Thyroid gland (tissue), 4 donors: ENCODE measurements at regions not wholly inside any gene's neighbourhood (a gene's known extent, or its start where the extent isn't known, plus 50 kb on each side); places are given as distances from the start of the nearest gene placed in this dataset.

ENCODE experiments used
- DNase-seq, 2 donors: peaks; one replicate each; pipeline ENCODE4 v3.0.0-alpha.2; 2019
- H3K27ac ChIP-seq, 3 donors: fragments of 200-600 bp; sonication (generic); 1 replicate in 2 of 3; 2 replicates in 1 of 3; pipeline ENCODE4 v1.5.1; 2016 to 2019; ENCODE audit warnings: mild to moderate bottlenecking in 1 of 3, moderate library complexity in 1 of 3
- H3K27me3 ChIP-seq: fragments of 200-600 bp; sonication (generic); one replicate; pipeline ENCODE4 v1.5.1; 2019
- H3K36me3 ChIP-seq, 2 donors: fragments of 200-600 bp; sonication (generic); one replicate each; pipeline ENCODE4 v1.5.1; 2016 to 2019
- H3K4me1 ChIP-seq, 2 donors: fragments of 200-600 bp; sonication (generic); one replicate each; pipeline ENCODE4 v1.5.1; 2017 to 2019
- H3K4me3 ChIP-seq, 3 donors: fragments of 200-600 bp; sonication (generic); replicated peaks in 1 of 3; 1 replicate in 2 of 3; 2 replicates in 1 of 3; pipeline ENCODE4 v1.5.1; 2016; ENCODE audit warnings: mild to moderate bottlenecking in 1 of 3
- H3K9me3 ChIP-seq: fragments of 200-600 bp; sonication (generic); one replicate; pipeline ENCODE4 v1.5.1; 2017
- POLR2A ChIP-seq, 2 donors: fragments of 450-650 bp; IDR thresholded peaks; one replicate each; pipeline ENCODE4 v1.6.1; 2017; ENCODE audit warnings: antibody characterized with exemption in 2 of 2, mild to moderate bottlenecking in 2 of 2, moderate library complexity in 1 of 2
- WGBS, 2 donors: methylation state at CpG; one replicate each; pipeline ENCODE4 v1.1.5; 2017; 5-methylcytosine and 5-hydroxymethylcytosine counted together
- intact Hi-C: fragments of 100-400 bp; cut with DNase I; formaldehyde crosslinking; loops from one replicate; pipeline ENCODE4 v1.15.1; 2023
- TF ChIP-seq, protein P1 (sequence below), 6 experiments: fragments of 200-600 bp in 3 of 6; fragments of 450-650 bp in 3 of 6; sonication (generic) in 3 of 6; IDR thresholded peaks; one replicate each; pipeline ENCODE4 v1.5.1; 2016 to 2019; ENCODE audit warnings: antibody characterized with exemption in 6 of 6, mild to moderate bottlenecking in 2 of 6, inconsistent platforms in 1 of 6, moderate library complexity in 1 of 6

DNA sequence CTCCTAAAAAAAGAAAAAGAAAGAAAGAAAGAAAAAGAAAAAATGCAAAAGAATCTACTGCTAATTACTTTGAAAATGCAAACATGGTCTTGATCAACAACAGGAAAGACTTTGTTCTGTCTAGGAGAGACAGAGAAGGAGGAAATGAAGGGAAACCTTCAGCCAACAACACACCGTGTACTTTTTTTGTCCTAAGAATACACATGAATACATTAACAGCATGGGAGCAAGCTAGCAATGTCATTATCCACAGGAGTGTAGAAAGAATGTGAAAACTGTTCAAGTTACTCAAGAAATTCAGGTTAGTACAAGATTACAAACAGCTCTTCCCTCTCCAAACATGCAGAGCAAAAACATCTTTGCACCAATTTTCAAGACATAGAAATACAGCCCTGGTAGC is 326.3 kb downstream of the UBE3D start:
- Histone ChIP-seq H3K4me1 (no peaks in the 10 kb centered on the region), H3K4me3 (no peak overlapping the region), H3K36me3 (no peaks in the 10 kb centered on the region), H3K27ac (no peak overlapping the region), H3K27me3 (no peaks in the 10 kb centered on the region), H3K9me3 (no peaks in the 10 kb centered on the region)
- intact Hi-C loops = no loop called here
- 0 to 2% methylated on average over 1 of the region's 1 CpG for WGBS, 2 donors
- no peak for TF ChIP-seq POLR2A (IDR thresholded peaks at IDR 0.05)
- TF ChIP-seq, protein P1, sequence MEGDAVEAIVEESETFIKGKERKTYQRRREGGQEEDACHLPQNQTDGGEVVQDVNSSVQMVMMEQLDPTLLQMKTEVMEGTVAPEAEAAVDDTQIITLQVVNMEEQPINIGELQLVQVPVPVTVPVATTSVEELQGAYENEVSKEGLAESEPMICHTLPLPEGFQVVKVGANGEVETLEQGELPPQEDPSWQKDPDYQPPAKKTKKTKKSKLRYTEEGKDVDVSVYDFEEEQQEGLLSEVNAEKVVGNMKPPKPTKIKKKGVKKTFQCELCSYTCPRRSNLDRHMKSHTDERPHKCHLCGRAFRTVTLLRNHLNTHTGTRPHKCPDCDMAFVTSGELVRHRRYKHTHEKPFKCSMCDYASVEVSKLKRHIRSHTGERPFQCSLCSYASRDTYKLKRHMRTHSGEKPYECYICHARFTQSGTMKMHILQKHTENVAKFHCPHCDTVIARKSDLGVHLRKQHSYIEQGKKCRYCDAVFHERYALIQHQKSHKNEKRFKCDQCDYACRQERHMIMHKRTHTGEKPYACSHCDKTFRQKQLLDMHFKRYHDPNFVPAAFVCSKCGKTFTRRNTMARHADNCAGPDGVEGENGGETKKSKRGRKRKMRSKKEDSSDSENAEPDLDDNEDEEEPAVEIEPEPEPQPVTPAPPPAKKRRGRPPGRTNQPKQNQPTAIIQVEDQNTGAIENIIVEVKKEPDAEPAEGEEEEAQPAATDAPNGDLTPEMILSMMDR (IDR thresholded peaks at IDR 0.05) = no peak
- no peak for DNase-seq

DNA sequence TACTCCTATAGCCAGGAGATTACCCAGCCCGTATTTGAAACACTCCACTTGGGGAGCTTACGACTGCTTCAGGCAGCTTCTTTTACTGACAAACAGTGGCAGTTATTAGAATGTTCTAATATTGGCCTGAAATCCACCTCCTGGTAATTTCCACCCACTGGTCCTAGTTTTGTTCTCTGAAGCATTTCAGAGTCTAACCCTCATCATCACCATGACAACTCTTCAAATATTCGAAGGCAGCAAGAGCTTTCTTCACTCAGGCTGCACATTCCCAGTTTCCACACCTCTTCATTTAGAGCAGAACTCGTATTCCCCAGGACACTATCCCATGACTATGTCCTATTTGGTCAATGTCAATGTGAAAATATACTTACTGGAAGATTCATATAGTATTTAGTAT is 325.6 kb downstream of the UBE3D start:
- no peak overlapping the region for H3K4me3 ChIP-seq
- no peaks in the 10 kb centered on the region for H3K4me1 ChIP-seq
- H3K36me3 ChIP-seq = no peaks in the 10 kb centered on the region
- intact Hi-C loops = no loop called here
- 47 to 59% methylated on average over 4 of the region's 4 CpGs for WGBS, 2 donors
- TF ChIP-seq, protein P1 (IDR thresholded peaks at IDR 0.05) = no peak
- TF ChIP-seq POLR2A (IDR thresholded peaks at IDR 0.05) = no peak
- no peaks in the 10 kb centered on the region for H3K9me3 ChIP-seq
- DNase-seq = no peak
- no peaks in the 10 kb centered on the region for H3K27me3 ChIP-seq
- no peak overlapping the region for H3K27ac ChIP-seq

DNA sequence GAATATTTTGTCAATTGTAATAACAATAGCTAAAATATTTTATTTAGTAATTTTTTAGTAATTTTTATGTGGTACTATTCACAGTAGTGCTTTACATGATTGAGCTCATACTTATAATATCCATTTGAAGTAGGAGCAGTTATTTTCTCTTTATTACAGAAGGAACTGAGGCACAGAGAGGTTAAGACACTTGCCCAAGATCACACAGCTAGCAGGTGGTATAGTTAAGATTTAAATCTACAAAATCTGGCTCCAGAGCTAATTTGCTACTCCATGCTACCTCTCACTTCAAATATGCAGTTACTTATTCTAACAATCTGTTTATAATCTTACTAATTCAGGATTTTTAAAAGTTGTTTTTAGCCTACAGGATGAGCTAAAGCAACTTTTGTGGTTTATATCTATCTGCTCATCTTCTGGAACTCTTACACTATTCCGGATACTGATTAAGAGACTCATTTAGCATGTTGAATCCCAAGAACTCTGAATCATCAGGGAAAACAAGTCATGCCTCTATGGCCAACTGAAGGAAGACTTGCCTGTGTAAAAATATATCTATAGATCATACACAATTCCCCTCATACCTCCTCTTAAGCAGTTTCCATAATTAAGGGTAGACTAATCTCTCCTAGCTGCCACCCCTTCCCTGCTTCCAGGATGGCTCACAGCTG is 324.2 kb downstream of the UBE3D start:
- Histone ChIP-seq H3K4me3 (no peak overlapping the region), H3K36me3 (no peaks in the 10 kb centered on the region), H3K27ac (no peak overlapping the region), H3K27me3 (no peaks in the 10 kb centered on the region), H3K4me1 (no peaks in the 10 kb centered on the region), H3K9me3 (no peaks in the 10 kb centered on the region)
- no peak for DNase-seq
- intact Hi-C loops = no loop called here
- WGBS, 2 donors = 77 to 87% methylated on average over 1 of the region's 1 CpG
- TF ChIP-seq, protein P1 (IDR thresholded peaks at IDR 0.05) = no peak
- TF ChIP-seq POLR2A (IDR thresholded peaks at IDR 0.05) = no peak

DNA sequence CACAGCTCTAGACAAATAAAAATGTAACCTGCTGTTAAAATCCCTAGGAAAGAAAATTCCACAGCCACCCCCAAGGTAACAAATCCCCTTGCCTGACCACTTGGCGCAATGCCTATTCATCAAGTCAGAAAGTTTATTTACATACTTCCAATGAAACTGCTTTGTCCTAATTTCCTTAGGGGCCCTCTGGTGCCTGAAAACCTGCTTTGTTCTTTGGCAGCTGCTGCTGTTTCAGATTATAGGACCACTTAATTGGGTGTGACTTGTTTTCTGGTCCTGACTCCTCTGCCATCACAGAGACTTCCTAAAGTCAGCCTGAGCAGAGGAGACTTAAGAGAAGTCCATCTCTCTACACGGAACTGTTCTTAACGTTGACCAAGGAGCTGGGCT is 323.6 kb downstream of the UBE3D start:
- intact Hi-C loops = no loop called here
- no peak for TF ChIP-seq POLR2A (IDR thresholded peaks at IDR 0.05)
- TF ChIP-seq, protein P1 (IDR thresholded peaks at IDR 0.05) = no peak
- no peak overlapping the region for H3K27ac ChIP-seq
- no peaks in the 10 kb centered on the region for H3K27me3 ChIP-seq
- H3K4me1 ChIP-seq = no peaks in the 10 kb centered on the region
- no peak overlapping the region for H3K4me3 ChIP-seq
- 64 to 74% methylated on average over 3 of the region's 3 CpGs for WGBS, 2 donors
- no peak for DNase-seq
- no peaks in the 10 kb centered on the region for H3K9me3 ChIP-seq
- no peaks in the 10 kb centered on the region for H3K36me3 ChIP-seq

DNA sequence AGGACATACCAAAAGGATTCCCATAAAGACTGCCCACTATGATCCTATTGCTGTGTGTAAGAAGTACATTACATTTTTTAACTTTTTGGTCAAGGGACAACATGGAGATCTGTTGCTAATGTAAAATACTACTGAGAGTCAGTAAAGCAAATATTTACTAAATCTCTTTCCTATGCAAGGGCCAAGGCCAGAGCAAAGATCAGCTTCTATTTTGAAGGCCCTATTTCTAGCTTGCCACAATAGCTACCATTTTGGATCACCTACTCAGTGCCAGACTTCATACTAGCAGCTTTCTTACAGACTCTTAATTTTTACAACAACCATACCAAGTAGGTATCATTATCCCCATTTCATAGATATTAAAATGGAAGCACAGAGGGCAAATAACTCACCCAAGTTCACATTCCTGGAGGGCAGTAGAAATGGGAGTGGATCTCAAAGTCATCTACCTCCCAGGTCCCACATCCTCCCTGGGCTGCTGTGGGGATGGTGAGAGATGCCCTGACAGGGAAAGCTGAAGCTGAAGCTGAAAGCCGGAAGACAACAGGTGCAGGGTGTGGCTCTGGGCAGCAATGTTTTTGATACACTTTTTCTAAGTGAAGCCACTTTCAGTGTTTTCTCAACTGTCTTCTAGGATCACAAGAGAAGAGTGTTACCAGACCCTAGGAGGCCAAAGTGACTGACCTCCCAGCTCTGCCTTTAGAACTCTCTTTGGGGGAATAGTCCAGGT is 321.2 kb downstream of the UBE3D start:
- Histone ChIP-seq H3K36me3 (no peaks in the 10 kb centered on the region), H3K4me1 (no peaks in the 10 kb centered on the region), H3K4me3 (no peak overlapping the region), H3K27me3 (no peaks in the 10 kb centered on the region), H3K9me3 (no peaks in the 10 kb centered on the region), H3K27ac (no peak overlapping the region)
- TF ChIP-seq POLR2A (IDR thresholded peaks at IDR 0.05) = no peak
- TF ChIP-seq, protein P1 (IDR thresholded peaks at IDR 0.05) = no peak
- 90 to 94% methylated on average over 1 of the region's 1 CpG for WGBS, 2 donors
- intact Hi-C loops = no loop called here
- DNase-seq = no peak
